HEK293 (cell line): ENCODE measurements at regions not wholly inside any gene's neighbourhood (a gene's known extent, or its start where the extent isn't known, plus 50 kb on each side); places are given as distances from the start of the nearest gene placed in this dataset.
A peak's percentile ranks its signal among the peaks of the same experiment; 100 is the strongest.
"Not testable (repeated sequence)": the region's sequence is repeated elsewhere in the genome, so short reads cannot be mapped to it uniquely, and the experiment has no call there.

Source experiments
- CTCF ChIA-PET: fragments of 350-600 bp; formaldehyde crosslinking; extraction: SDS; loops from one replicate; lab custom pipeline; 2021; ENCODE audit warnings: antibody characterized with exemption; lab: Yijun Ruan, JAX
- POLR2A ChIA-PET: fragments of 300-600 bp; formaldehyde crosslinking; extraction: SDS; loops from one replicate; lab custom pipeline; 2020; ENCODE audit warnings: antibody characterized with exemption, inconsistent platforms; lab: Yijun Ruan, JAX
- H3K27ac ChIP-seq: fragments of 200-500 bp; sonication (Bioruptor generic); 2 replicates; pipeline ENCODE4 v1.5.1; 2014; ENCODE audit warnings: low read depth, low read length, control low read depth, inconsistent platforms; ENCODE audit errors: extremely low read depth
- H3K36me3 ChIP-seq, 2 experiments: fragments of 200-500 bp in 1 of 2; sonication (Bioruptor generic) in 1 of 2; 1 replicate in 1 of 2; 2 replicates in 1 of 2; pipeline ENCODE4 v1.5.1; 2014 to 2017; ENCODE audit warnings: inconsistent platforms in 2 of 2, low read length in 2 of 2; ENCODE audit not compliant: control insufficient read depth in 2 of 2, insufficient read depth in 1 of 2
- H3K4me1 ChIP-seq: fragments of 200-500 bp; sonication (Bioruptor generic); 2 replicates; pipeline ENCODE4 v1.5.1; 2014; ENCODE audit warnings: mild to moderate bottlenecking, low read length, inconsistent platforms; ENCODE audit not compliant: control insufficient read depth, insufficient read depth
- H3K4me3 ChIP-seq: 2 replicates; pipeline ENCODE4 v1.5.1; 2011; ENCODE audit warnings: low read depth, mild to moderate bottlenecking, control low read depth, low read length, moderate library complexity
- H3K9me3 ChIP-seq: fragments of 200-500 bp; sonication (Bioruptor generic); 2 replicates; pipeline ENCODE4 v1.5.1; 2014; ENCODE audit warnings: low read depth, low read length, inconsistent platforms; ENCODE audit not compliant: control insufficient read depth, insufficient read depth
- KLF9 ChIP-seq: fragments of 450-650 bp; formaldehyde crosslinking; IDR thresholded peaks from 2 replicates; pipeline ENCODE4 v1.5.1; 2016; ENCODE audit warnings: missing biosample characterization, missing genetic modification characterization, low read depth
- TSHZ1 ChIP-seq: fragments of 450-650 bp; formaldehyde crosslinking; IDR thresholded peaks from 2 replicates; pipeline ENCODE4 v1.5.1; 2016; ENCODE audit warnings: missing biosample characterization, missing genetic modification characterization, borderline replicate concordance
- ZBTB1 ChIP-seq: fragments of 450-650 bp; formaldehyde crosslinking; IDR thresholded peaks from 2 replicates; pipeline ENCODE4 v1.5.1; 2016; ENCODE audit warnings: missing biosample characterization, missing genetic modification characterization
- ZFP3 ChIP-seq: fragments of 450-650 bp; formaldehyde crosslinking; IDR thresholded peaks from 2 replicates; pipeline ENCODE4 v1.5.1; 2016; ENCODE audit warnings: low read depth, missing biosample characterization, missing genetic modification characterization
- ZNF626 ChIP-seq: fragments of 450-650 bp; sonication (Bioruptor Pico); formaldehyde crosslinking; IDR thresholded peaks from 2 replicates; pipeline ENCODE4 v1.5.1; 2018; ENCODE audit warnings: missing biosample characterization, missing genetic modification characterization, inconsistent platforms
- ZNF654 ChIP-seq: fragments of 450-650 bp; formaldehyde crosslinking; IDR thresholded peaks from 2 replicates; pipeline ENCODE4 v1.5.1; 2016; ENCODE audit warnings: low read depth, missing biosample characterization, missing genetic modification characterization
- ZNF785 ChIP-seq: fragments of 450-650 bp; formaldehyde crosslinking; IDR thresholded peaks from 2 replicates; pipeline ENCODE4 v1.5.1; 2016; ENCODE audit warnings: missing biosample characterization, missing genetic modification characterization
- ZSCAN5A ChIP-seq: fragments of 450-650 bp; formaldehyde crosslinking; IDR thresholded peaks from 2 replicates; pipeline ENCODE4 v1.5.1; 2016; ENCODE audit warnings: missing biosample characterization, missing genetic modification characterization
- TF ChIP-seq, protein P1 (sequence below): fragments of 450-650 bp; formaldehyde crosslinking; conservative IDR thresholded peaks from 2 replicates; pipeline ENCODE4 v1.5.1; 2016; ENCODE audit warnings: low read depth, missing biosample characterization, missing genetic modification characterization
- TF ChIP-seq, protein P2 (sequence below): fragments of 450-650 bp; formaldehyde crosslinking; optimal IDR thresholded peaks from 2 replicates; pipeline ENCODE3; 2016; ENCODE audit warnings: missing biosample characterization, mild to moderate bottlenecking, missing genetic modification characterization

GRCh38 chr4:154025110-154025509 is 236.2 kb upstream of the SFRP2 start:
- Histone ChIP-seq H3K9me3 (no peaks in the 10 kb centered on the region), H3K36me3 (no peaks in the 10 kb centered on the region), H3K4me1 (peaks cover 2% of the 10 kb centered on the region; the same call in 1 of the 2 replicates), H3K27ac (no peak overlapping the region), H3K4me3 (no peak overlapping the region)
- CTCF ChIA-PET: no interaction called here
- TF ChIP-seq ZSCAN5A (no peak), ZBTB1 (no peak), ZNF785 (tag by site-specific recombination) (no peak), TSHZ1 (tag by site-specific recombination) (no peak)
- TF ChIP-seq, protein P1, sequence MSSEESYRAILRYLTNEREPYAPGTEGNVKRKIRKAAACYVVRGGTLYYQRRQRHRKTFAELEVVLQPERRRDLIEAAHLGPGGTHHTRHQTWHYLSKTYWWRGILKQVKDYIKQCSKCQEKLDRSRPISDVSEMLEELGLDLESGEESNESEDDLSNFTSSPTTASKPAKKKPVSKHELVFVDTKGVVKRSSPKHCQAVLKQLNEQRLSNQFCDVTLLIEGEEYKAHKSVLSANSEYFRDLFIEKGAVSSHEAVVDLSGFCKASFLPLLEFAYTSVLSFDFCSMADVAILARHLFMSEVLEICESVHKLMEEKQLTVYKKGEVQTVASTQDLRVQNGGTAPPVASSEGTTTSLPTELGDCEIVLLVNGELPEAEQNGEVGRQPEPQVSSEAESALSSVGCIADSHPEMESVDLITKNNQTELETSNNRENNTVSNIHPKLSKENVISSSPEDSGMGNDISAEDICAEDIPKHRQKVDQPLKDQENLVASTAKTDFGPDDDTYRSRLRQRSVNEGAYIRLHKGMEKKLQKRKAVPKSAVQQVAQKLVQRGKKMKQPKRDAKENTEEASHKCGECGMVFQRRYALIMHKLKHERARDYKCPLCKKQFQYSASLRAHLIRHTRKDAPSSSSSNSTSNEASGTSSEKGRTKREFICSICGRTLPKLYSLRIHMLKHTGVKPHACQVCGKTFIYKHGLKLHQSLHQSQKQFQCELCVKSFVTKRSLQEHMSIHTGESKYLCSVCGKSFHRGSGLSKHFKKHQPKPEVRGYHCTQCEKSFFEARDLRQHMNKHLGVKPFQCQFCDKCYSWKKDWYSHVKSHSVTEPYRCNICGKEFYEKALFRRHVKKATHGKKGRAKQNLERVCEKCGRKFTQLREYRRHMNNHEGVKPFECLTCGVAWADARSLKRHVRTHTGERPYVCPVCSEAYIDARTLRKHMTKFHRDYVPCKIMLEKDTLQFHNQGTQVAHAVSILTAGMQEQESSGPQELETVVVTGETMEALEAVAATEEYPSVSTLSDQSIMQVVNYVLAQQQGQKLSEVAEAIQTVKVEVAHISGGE: no peak
- POLR2A ChIA-PET: no interaction called here

GRCh38 chr4:154024097-154024694 is 235.3 kb upstream of the SFRP2 start:
- Histone ChIP-seq H3K27ac (no peak overlapping the region), H3K36me3 (no peaks in the 10 kb centered on the region), H3K4me1 (no peaks in the 10 kb centered on the region), H3K4me3 (no peak overlapping the region), H3K9me3 (no peaks in the 10 kb centered on the region)
- ChIA-PET POLR2A (no interaction called here), CTCF (no interaction called here)
- TF ChIP-seq KLF9 (tag by site-specific recombination) (0 out of 2 replicates have a peak, but pooled peaks have one; percentile 23), ZFP3 (tag by site-specific recombination) (no peak), ZNF654 (tag by site-specific recombination) (0 out of 2 replicates have a peak, but pooled peaks have one; percentile 16), ZNF626 (tag by site-specific recombination) (no peak)
- TF ChIP-seq, protein P2, sequence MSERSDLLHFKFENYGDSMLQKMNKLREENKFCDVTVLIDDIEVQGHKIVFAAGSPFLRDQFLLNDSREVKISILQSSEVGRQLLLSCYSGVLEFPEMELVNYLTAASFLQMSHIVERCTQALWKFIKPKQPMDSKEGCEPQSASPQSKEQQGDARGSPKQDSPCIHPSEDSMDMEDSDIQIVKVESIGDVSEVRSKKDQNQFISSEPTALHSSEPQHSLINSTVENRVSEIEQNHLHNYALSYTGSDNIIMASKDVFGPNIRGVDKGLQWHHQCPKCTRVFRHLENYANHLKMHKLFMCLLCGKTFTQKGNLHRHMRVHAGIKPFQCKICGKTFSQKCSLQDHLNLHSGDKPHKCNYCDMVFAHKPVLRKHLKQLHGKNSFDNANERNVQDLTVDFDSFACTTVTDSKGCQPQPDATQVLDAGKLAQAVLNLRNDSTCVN (tag by site-specific recombination): no peak

DNA sequence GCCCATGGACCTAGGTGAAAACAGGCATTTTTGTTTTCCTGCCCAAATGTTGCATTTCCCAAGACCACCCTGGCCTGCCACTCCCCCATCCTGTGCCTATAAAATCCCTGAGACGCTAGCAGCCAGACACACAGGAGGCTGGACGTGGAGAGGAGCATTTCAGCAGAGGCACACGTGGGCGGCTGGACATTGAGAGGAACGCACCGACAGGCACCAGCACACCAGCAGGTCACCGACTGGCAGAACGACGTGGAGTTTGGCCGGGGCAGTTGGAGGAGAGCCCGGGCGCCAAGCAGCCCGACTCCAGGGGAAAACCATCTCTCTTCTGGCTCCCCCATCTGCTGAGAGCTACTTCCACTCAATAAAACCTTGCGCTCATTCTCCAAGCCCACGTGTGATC is 234.8 kb upstream of the SFRP2 start:
- POLR2A ChIA-PET, H3K9me3 ChIP-seq, H3K36me3 ChIP-seq, H3K4me3 ChIP-seq, H3K27ac ChIP-seq, H3K4me1 ChIP-seq: not testable (repeated sequence)
- CTCF ChIA-PET: interaction anchor here (0.7 kb wide), 1 partner anchor 120 kb away, joined by 3 read pairs; no protein-coding TSS in a partner anchor
